ENCODE measurements at regions not wholly inside any gene's neighbourhood (a gene's known extent, or its start where the extent isn't known, plus 50 kb on each side); places are given as distances from the start of the nearest gene placed in this dataset.

GRCh38 chr14:49993565-49993964 is 100.7 kb downstream of the ARF6 start:
- TF ChIP-seq POLR2AphosphoS5 (IDR thresholded peaks at IDR 0.05; ENCODE audit: low read depth, low read length) (no peak), POLR2A (IDR thresholded peaks at IDR 0.05; ENCODE audit: borderline replicate concordance, extremely low read depth, insufficient read depth, insufficient read length) (no peak), CEBPB (IDR thresholded peaks at IDR 0.05; ENCODE audit: low read depth) (no peak), YY1 (IDR thresholded peaks at IDR 0.05; ENCODE audit: extremely low read depth, insufficient replicate concordance, low read depth, low read length) (no peak), EZH2 (IDR thresholded peaks at IDR 0.05) (no peak)
- TF ChIP-seq, protein P1, sequence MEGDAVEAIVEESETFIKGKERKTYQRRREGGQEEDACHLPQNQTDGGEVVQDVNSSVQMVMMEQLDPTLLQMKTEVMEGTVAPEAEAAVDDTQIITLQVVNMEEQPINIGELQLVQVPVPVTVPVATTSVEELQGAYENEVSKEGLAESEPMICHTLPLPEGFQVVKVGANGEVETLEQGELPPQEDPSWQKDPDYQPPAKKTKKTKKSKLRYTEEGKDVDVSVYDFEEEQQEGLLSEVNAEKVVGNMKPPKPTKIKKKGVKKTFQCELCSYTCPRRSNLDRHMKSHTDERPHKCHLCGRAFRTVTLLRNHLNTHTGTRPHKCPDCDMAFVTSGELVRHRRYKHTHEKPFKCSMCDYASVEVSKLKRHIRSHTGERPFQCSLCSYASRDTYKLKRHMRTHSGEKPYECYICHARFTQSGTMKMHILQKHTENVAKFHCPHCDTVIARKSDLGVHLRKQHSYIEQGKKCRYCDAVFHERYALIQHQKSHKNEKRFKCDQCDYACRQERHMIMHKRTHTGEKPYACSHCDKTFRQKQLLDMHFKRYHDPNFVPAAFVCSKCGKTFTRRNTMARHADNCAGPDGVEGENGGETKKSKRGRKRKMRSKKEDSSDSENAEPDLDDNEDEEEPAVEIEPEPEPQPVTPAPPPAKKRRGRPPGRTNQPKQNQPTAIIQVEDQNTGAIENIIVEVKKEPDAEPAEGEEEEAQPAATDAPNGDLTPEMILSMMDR (IDR thresholded peaks at IDR 0.05 in 2 of 3, conservative IDR thresholded peaks at IDR 0.05 in 1 of 3; ENCODE audit: borderline replicate concordance in 1 of 3, insufficient read depth in 1 of 3, low read depth in 2 of 3, low read length in 2 of 3): no peak
- TF ChIP-seq, protein P2, sequence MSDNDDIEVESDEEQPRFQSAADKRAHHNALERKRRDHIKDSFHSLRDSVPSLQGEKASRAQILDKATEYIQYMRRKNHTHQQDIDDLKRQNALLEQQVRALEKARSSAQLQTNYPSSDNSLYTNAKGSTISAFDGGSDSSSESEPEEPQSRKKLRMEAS (IDR thresholded peaks at IDR 0.05): no peak
